Sigmoid colon (tissue), 6 donors: ENCODE measurements at regions not wholly inside any gene's neighbourhood (a gene's known extent, or its start where the extent isn't known, plus 50 kb on each side); places are given as distances from the start of the nearest gene placed in this dataset.

Source experiments
- DNase-seq: peaks from one replicate; pipeline ENCODE4 v3.0.0-alpha.2; 2019
- H3K27ac ChIP-seq, 4 donors: fragments of 200-600 bp; sonication (generic); one replicate each; pipeline ENCODE4 v1.5.1; 2016 to 2019; ENCODE audit warnings: mild to moderate bottlenecking in 1 of 4
- H3K27me3 ChIP-seq, 3 donors: fragments of 200-600 bp; sonication (generic); one replicate each; pipeline ENCODE4 v1.5.1; 2019; ENCODE audit warnings: mild to moderate bottlenecking in 1 of 3
- H3K36me3 ChIP-seq, 4 donors: fragments of 200-600 bp; sonication (generic); one replicate each; pipeline ENCODE4 v1.5.1; 2016 to 2019
- H3K4me1 ChIP-seq, 4 donors: fragments of 200-600 bp; sonication (generic); one replicate each; pipeline ENCODE4 v1.5.1; 2017 to 2019
- H3K4me3 ChIP-seq, 4 donors: fragments of 200-600 bp; sonication (generic); one replicate each; pipeline ENCODE4 v1.5.1; 2017 to 2019; ENCODE audit warnings: mild to moderate bottlenecking in 2 of 4, moderate library complexity in 1 of 4
- H3K9me3 ChIP-seq, 4 donors: fragments of 200-600 bp in 3 of 4; sonication (generic) in 3 of 4; one replicate each; pipeline versions ENCODE4 v1.5.1 to v1.6.1; 2013 to 2019
- CTCF ChIP-seq, 4 experiments: fragments of 450-650 bp in 3 of 4; fragments of 200-600 bp in 1 of 4; IDR thresholded peaks; one replicate each; pipeline ENCODE4 v1.5.1; 2016 to 2019; ENCODE audit warnings: antibody characterized with exemption in 4 of 4, mild to moderate bottlenecking in 3 of 4, moderate library complexity in 2 of 4
- EP300 ChIP-seq, 4 donors: sonication (generic); formaldehyde crosslinking; IDR thresholded peaks; one replicate each; pipeline ENCODE4 v1.6.1; 2017; ENCODE audit warnings: antibody characterized with exemption in 4 of 4
- POLR2A ChIP-seq, 2 donors: fragments of 450-650 bp; IDR thresholded peaks; one replicate each; pipeline ENCODE4 v1.6.1; 2016; ENCODE audit warnings: antibody characterized with exemption in 2 of 2, mild to moderate bottlenecking in 2 of 2, moderate library complexity in 2 of 2
- POLR2AphosphoS5 ChIP-seq, 4 donors: sonication (generic); formaldehyde crosslinking; IDR thresholded peaks; one replicate each; pipeline ENCODE4 v1.6.1; 2017; ENCODE audit warnings: antibody characterized with exemption in 4 of 4
- WGBS, 2 donors: extraction: QIAGEN DNeasy Blood & Tissue Kit; methylation state at CpG; one replicate each; pipeline ENCODE4 v1.1.7; 2013; 5-methylcytosine and 5-hydroxymethylcytosine counted together
- intact Hi-C: fragments of 100-400 bp; cut with DNase I; formaldehyde crosslinking; loops from one replicate; pipeline ENCODE4 v1.15.1; 2023
- donor health status: healthy with polysubstance abuse.
- donor health status: healthy.

- no peaks in the 10 kb centered on the region for H3K36me3 ChIP-seq
- TF ChIP-seq CTCF (IDR thresholded peaks at IDR 0.05) (no peak), POLR2A (IDR thresholded peaks at IDR 0.05) (no peak), EP300 (IDR thresholded peaks at IDR 0.05) (no peak), POLR2AphosphoS5 (IDR thresholded peaks at IDR 0.05) (no peak)
- H3K9me3 ChIP-seq, result peaks cover 0 to 3% (median 0%) of the 10 kb centered on the region in 4 donors
- DNase-seq, result no peak
- H3K4me1 ChIP-seq, result no peaks in the 10 kb centered on the region
- no peak overlapping the region for H3K27ac ChIP-seq
- intact Hi-C loops, result no loop called here
- no peaks in the 10 kb centered on the region for H3K27me3 ChIP-seq
- no peak overlapping the region for H3K4me3 ChIP-seq
These were observed 729.3 kb downstream of the CDH18 start for GRCh38 chr5:19258686-19259085.

- no peak for DNase-seq
- Histone ChIP-seq H3K9me3 (peaks cover 0 to 3% (median 0%) of the 10 kb centered on the region in 4 donors), H3K36me3 (no peaks in the 10 kb centered on the region), H3K4me1 (no peaks in the 10 kb centered on the region), H3K27me3 (no peaks in the 10 kb centered on the region), H3K4me3 (no peak overlapping the region), H3K27ac (no peak overlapping the region)
- TF ChIP-seq CTCF (IDR thresholded peaks at IDR 0.05), result no peak
- no peak for TF ChIP-seq POLR2A (IDR thresholded peaks at IDR 0.05)
- no peak for TF ChIP-seq POLR2AphosphoS5 (IDR thresholded peaks at IDR 0.05)
- no peak for TF ChIP-seq EP300 (IDR thresholded peaks at IDR 0.05)
- 81 to 89% methylated on average over 4 of the region's 4 CpGs for WGBS, 2 donors
- intact Hi-C loops, result no loop called here
These were observed 726.1 kb downstream of the CDH18 start for GRCh38 chr5:19261879-19262278.

GRCh38 chr5:19264821-19265220 lies 723.2 kb downstream of the CDH18 start:
- Histone ChIP-seq H3K36me3 (no peaks in the 10 kb centered on the region), H3K4me3 (no peak overlapping the region), H3K4me1 (no peaks in the 10 kb centered on the region), H3K9me3 (peaks cover 0 to 3% (median 0%) of the 10 kb centered on the region in 4 donors), H3K27me3 (no peaks in the 10 kb centered on the region), H3K27ac (no peak overlapping the region)
- DNase-seq, result no peak
- 89 to 94% methylated on average over 2 of the region's 2 CpGs for WGBS, 2 donors
- TF ChIP-seq CTCF (IDR thresholded peaks at IDR 0.05), result no peak
- no peak for TF ChIP-seq POLR2AphosphoS5 (IDR thresholded peaks at IDR 0.05)
- TF ChIP-seq EP300 (IDR thresholded peaks at IDR 0.05), result no peak
- TF ChIP-seq POLR2A (IDR thresholded peaks at IDR 0.05), result no peak
- intact Hi-C loops, result no loop called here

GRCh38 chr5:19266791-19267190 lies 721.2 kb downstream of the CDH18 start:
- no peaks in the 10 kb centered on the region for H3K4me1 ChIP-seq
- intact Hi-C loops, result no loop called here
- H3K27ac ChIP-seq, result no peak overlapping the region
- TF ChIP-seq CTCF (IDR thresholded peaks at IDR 0.05), result no peak
- TF ChIP-seq POLR2A (IDR thresholded peaks at IDR 0.05), result no peak
- TF ChIP-seq POLR2AphosphoS5 (IDR thresholded peaks at IDR 0.05), result no peak
- TF ChIP-seq EP300 (IDR thresholded peaks at IDR 0.05), result no peak
- WGBS, 2 donors, result 90 to 92% methylated on average over 4 of the region's 4 CpGs
- H3K27me3 ChIP-seq, result no peaks in the 10 kb centered on the region
- DNase-seq, result no peak
- H3K9me3 ChIP-seq, result no peaks in the 10 kb centered on the region
- H3K4me3 ChIP-seq, result no peak overlapping the region
- H3K36me3 ChIP-seq, result no peaks in the 10 kb centered on the region

GRCh38 chr5:19270153-19270552 lies 717.8 kb downstream of the CDH18 start:
- H3K9me3 ChIP-seq, result no peaks in the 10 kb centered on the region
- H3K27me3 ChIP-seq, result no peaks in the 10 kb centered on the region
- H3K4me1 ChIP-seq, result no peaks in the 10 kb centered on the region
- H3K36me3 ChIP-seq, result no peaks in the 10 kb centered on the region
- WGBS, 2 donors, result 79 to 83% methylated on average over 4 of the region's 4 CpGs
- intact Hi-C loops, result no loop called here
- no peak overlapping the region for H3K4me3 ChIP-seq
- DNase-seq, result no peak
- no peak for TF ChIP-seq CTCF (IDR thresholded peaks at IDR 0.05)
- no peak for TF ChIP-seq EP300 (IDR thresholded peaks at IDR 0.05)
- no peak for TF ChIP-seq POLR2AphosphoS5 (IDR thresholded peaks at IDR 0.05)
- no peak for TF ChIP-seq POLR2A (IDR thresholded peaks at IDR 0.05)
- H3K27ac ChIP-seq, result no peak overlapping the region
